Activated CD8-positive, alpha-beta memory T cell treated with anti-CD3 and anti-CD28 coated beads, Interleukin-2, amount 10 ng/mL, durations not matched to agents 7 days and 5 days (primary cell): ENCODE measurements at regions not wholly inside any gene's neighbourhood (a gene's known extent, or its start where the extent isn't known, plus 50 kb on each side); places are given as distances from the start of the nearest gene placed in this dataset.

Experiments used
- ATAC-seq: fragments of 150-1000 bp; cut with Tn5 transposase; one replicate; pipeline ENCODE4 v1.10.0; 2021; ENCODE audit warnings: moderate library complexity
- CTCF ChIA-PET: fragments of 350-600 bp; sonication (Branson Sonifier 250); formaldehyde crosslinking; loops from one replicate; lab custom pipeline; 2021; ENCODE audit warnings: antibody characterized with exemption; lab: Charles Lee
- DNase-seq: peaks from one replicate; pipeline ENCODE4 v3.0.0-alpha.2; 2020
- H3K27ac Mint-ChIP-seq: one replicate; pipeline ENCODE4 v1.8.0; 2021; ENCODE audit warnings: mild to moderate bottlenecking, mixed read lengths
- H3K27me3 Mint-ChIP-seq: one replicate; pipeline ENCODE4 v1.8.0; 2021; ENCODE audit warnings: mixed read lengths
- H3K36me3 Mint-ChIP-seq: one replicate; pipeline ENCODE4 v1.8.0; 2021; ENCODE audit warnings: mild to moderate bottlenecking, mixed read lengths
- H3K4me1 Mint-ChIP-seq: one replicate; pipeline ENCODE4 v1.8.0; 2021; ENCODE audit warnings: mixed read lengths
- H3K4me3 Mint-ChIP-seq: one replicate; pipeline ENCODE4 v1.8.0; 2021; ENCODE audit warnings: mild to moderate bottlenecking, moderate library complexity, mixed read lengths
- H3K9me3 Mint-ChIP-seq: one replicate; pipeline ENCODE4 v1.8.0; 2022; ENCODE audit warnings: low read depth, mixed read lengths

- H3K27me3 Mint-ChIP-seq = peaks cover 4% of the 10 kb centered on the region
- no peak for DNase-seq
- H3K4me3 Mint-ChIP-seq = no peak overlapping the region
- no peak overlapping the region for H3K27ac Mint-ChIP-seq
- H3K36me3 Mint-ChIP-seq = no peaks in the 10 kb centered on the region
- H3K4me1 Mint-ChIP-seq = peaks cover 5% of the 10 kb centered on the region
- CTCF ChIA-PET = no interaction called here
- no peak for ATAC-seq
- H3K9me3 Mint-ChIP-seq = peaks cover 2% of the 10 kb centered on the region
Measured at GRCh38 chr22:48116871-48117270, 1354.4 kb downstream of the TBC1D22A start.

- DNase-seq = no peak
- Mint-ChIP-seq H3K27ac (no peak overlapping the region), H3K4me3 (no peak overlapping the region), H3K36me3 (no peaks in the 10 kb centered on the region), H3K27me3 (peaks cover 10% of the 10 kb centered on the region), H3K9me3 (peaks cover 2% of the 10 kb centered on the region), H3K4me1 (peaks cover 5% of the 10 kb centered on the region)
- CTCF ChIA-PET = no interaction called here
- no peak for ATAC-seq
Measured at GRCh38 chr22:48112687-48113521, 1350.5 kb downstream of the TBC1D22A start.

- Mint-ChIP-seq H3K4me1 (no peaks in the 10 kb centered on the region), H3K36me3 (peaks cover 2% of the 10 kb centered on the region), H3K27ac (no peak overlapping the region), H3K27me3 (peaks cover 31% of the 10 kb centered on the region), H3K4me3 (no peak overlapping the region), H3K9me3 (no peaks in the 10 kb centered on the region)
- CTCF ChIA-PET = no interaction called here
- ATAC-seq = no peak
- DNase-seq = no peak
Measured at GRCh38 chr22:48106715-48107259, 1344.3 kb downstream of the TBC1D22A start.

GRCh38 chr22:48106215-48106614, 1343.8 kb downstream of the TBC1D22A start:
- no peaks in the 10 kb centered on the region for H3K9me3 Mint-ChIP-seq
- DNase-seq (peak; percentile 23), ATAC-seq (no peak)
- H3K36me3 Mint-ChIP-seq = peaks cover 2% of the 10 kb centered on the region
- H3K4me3 Mint-ChIP-seq = no peak overlapping the region
- no peak overlapping the region for H3K27ac Mint-ChIP-seq
- H3K4me1 Mint-ChIP-seq = no peaks in the 10 kb centered on the region
- H3K27me3 Mint-ChIP-seq = peaks cover 34% of the 10 kb centered on the region
- CTCF ChIA-PET = no interaction called here

DNA sequence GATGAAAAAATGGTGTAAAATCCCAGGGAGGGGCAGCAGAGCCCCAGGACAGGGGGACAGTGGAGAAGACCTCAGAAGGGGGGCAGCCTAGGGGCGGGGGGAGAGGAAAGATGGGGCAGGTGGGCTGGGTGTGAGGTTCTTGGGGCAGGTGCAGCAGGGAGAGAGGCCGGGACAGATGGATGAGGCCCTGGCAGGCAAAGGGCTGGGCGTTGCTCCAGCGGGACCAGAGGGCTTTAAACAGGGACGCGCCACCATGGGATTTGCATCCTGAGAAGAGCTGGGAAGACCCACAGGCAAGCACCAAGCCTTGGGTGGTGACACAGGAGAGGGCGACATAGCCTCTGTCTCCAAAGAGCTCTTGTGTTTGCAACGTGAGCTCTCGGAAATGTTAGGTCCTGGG, 1342.8 kb downstream of the TBC1D22A start:
- no peak overlapping the region for H3K27ac Mint-ChIP-seq
- H3K4me1 Mint-ChIP-seq = peaks cover 7% of the 10 kb centered on the region
- H3K4me3 Mint-ChIP-seq = no peak overlapping the region
- no peaks in the 10 kb centered on the region for H3K9me3 Mint-ChIP-seq
- ATAC-seq (no peak), DNase-seq (no peak)
- CTCF ChIA-PET = no interaction called here
- H3K36me3 Mint-ChIP-seq = peaks cover 4% of the 10 kb centered on the region
- H3K27me3 Mint-ChIP-seq = peaks cover 38% of the 10 kb centered on the region

DNA sequence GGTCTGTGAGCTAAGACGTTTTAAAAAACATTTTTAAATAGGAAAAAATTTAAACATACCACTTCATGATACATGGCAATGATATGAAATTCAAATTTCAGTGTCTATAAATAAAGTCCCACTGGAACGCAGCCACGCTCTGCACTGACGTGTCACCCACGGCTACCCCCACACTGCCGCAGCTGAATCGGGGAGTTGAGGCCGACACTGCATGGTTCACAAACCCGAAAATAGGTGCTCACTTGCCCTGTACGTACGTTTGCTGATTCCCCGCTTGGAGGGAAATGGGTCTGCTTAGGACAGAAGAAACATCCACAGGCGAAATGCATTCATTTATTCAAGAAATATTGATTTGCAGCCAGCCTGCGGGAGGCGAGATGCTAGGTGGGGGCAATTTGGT, 1342.3 kb downstream of the TBC1D22A start:
- ATAC-seq = no peak
- Mint-ChIP-seq H3K27ac (no peak overlapping the region), H3K4me1 (peaks cover 7% of the 10 kb centered on the region), H3K36me3 (peaks cover 4% of the 10 kb centered on the region), H3K27me3 (peaks cover 33% of the 10 kb centered on the region), H3K4me3 (no peak overlapping the region), H3K9me3 (no peaks in the 10 kb centered on the region)
- CTCF ChIA-PET = no interaction called here
- DNase-seq = no peak

- peak; percentile 31 for DNase-seq
- Mint-ChIP-seq H3K36me3 (peaks cover 4% of the 10 kb centered on the region), H3K9me3 (no peaks in the 10 kb centered on the region), H3K4me1 (peaks cover 10% of the 10 kb centered on the region), H3K27me3 (peaks cover 32% of the 10 kb centered on the region), H3K27ac (no peak overlapping the region), H3K4me3 (no peak overlapping the region)
- no peak for ATAC-seq
- CTCF ChIA-PET = no interaction called here
Measured at GRCh38 chr22:48104102-48104738, 1341.8 kb downstream of the TBC1D22A start.

DNA sequence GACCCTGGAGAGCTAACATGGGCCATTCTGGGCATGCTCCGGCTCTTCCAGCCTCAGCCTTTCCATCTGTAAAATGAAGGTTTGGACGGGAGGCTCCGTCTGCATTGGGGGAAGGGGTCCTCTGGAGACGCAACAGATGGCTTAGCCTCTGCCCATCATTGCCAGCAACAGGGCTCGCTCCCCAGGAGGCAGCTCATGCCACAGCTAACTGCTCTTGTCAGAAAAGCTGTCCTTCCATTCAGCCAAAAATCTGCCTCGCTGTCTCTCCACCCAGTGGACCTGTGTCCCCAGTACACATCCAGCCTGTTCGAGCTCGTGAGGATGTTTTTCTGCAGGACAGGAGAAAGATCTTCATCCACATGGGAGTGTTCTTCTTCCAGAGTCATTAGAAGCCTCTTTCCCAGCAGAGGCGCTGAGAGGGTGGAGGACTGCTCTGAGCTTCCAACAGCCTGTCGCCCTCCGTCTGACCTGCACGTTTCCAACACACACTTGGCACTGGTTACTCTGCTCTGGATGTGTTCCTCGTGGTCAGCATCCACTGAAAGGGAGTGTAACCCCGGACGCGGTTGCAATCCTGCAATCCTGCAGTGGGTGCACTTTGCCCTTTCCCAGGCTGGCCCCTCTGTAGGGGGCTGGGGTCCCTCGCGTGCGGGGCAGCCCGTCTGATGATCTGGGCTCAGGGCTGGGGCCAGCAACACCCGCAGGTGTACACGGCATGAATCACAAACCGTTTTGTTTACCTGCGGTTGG, 1340.9 kb downstream of the TBC1D22A start:
- peaks cover 19% of the 10 kb centered on the region for H3K4me1 Mint-ChIP-seq
- H3K27me3 Mint-ChIP-seq = peaks cover 29% of the 10 kb centered on the region
- no peaks in the 10 kb centered on the region for H3K9me3 Mint-ChIP-seq
- no peak overlapping the region for H3K4me3 Mint-ChIP-seq
- CTCF ChIA-PET = no interaction called here
- no peak overlapping the region for H3K27ac Mint-ChIP-seq
- ATAC-seq = no peak
- peak; percentile 28 for DNase-seq
- H3K36me3 Mint-ChIP-seq = peaks cover 5% of the 10 kb centered on the region

DNA sequence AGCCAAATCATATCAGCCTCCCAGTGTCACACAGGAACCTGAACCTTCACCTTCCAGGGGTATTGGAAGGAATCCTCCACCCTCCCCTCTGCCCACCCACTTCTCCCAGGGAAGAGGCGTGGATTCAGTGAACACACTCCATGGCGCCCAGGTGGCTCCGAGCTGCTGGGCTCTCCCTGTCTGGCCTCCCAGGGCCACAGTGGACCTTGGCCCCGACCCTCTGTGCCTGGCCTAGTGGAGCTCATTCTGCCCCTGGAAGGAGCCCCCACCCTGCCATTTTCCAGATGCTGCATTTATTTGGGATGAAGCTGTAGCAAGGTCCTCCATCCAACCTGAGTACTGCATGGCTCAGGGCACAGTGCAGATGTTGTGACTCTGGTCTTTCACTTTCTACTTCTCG, 1340.1 kb downstream of the TBC1D22A start:
- CTCF ChIA-PET = no interaction called here
- Mint-ChIP-seq H3K36me3 (peaks cover 10% of the 10 kb centered on the region), H3K9me3 (no peaks in the 10 kb centered on the region), H3K27me3 (peaks cover 28% of the 10 kb centered on the region), H3K27ac (no peak overlapping the region), H3K4me3 (no peak overlapping the region), H3K4me1 (peaks cover 26% of the 10 kb centered on the region)
- ATAC-seq (no peak), DNase-seq (peak; percentile 21)

- peaks cover 25% of the 10 kb centered on the region for H3K27me3 Mint-ChIP-seq
- H3K4me1 Mint-ChIP-seq = peaks cover 32% of the 10 kb centered on the region
- peaks cover 10% of the 10 kb centered on the region for H3K36me3 Mint-ChIP-seq
- DNase-seq (peak; percentile 18), ATAC-seq (no peak)
- CTCF ChIA-PET = no interaction called here
- H3K27ac Mint-ChIP-seq = no peak overlapping the region
- no peaks in the 10 kb centered on the region for H3K9me3 Mint-ChIP-seq
- H3K4me3 Mint-ChIP-seq = no peak overlapping the region
Measured at GRCh38 chr22:48101704-48102103, 1339.3 kb downstream of the TBC1D22A start.

- H3K27ac Mint-ChIP-seq = peak overlapping the region; percentile 44
- peaks cover 10% of the 10 kb centered on the region for H3K36me3 Mint-ChIP-seq
- ATAC-seq (no peak), DNase-seq (peak; percentile 34)
- CTCF ChIA-PET = no interaction called here
- H3K27me3 Mint-ChIP-seq = peaks cover 21% of the 10 kb centered on the region
- no peak overlapping the region for H3K4me3 Mint-ChIP-seq
- H3K4me1 Mint-ChIP-seq = peaks cover 32% of the 10 kb centered on the region
- H3K9me3 Mint-ChIP-seq = no peaks in the 10 kb centered on the region
Measured at GRCh38 chr22:48100685-48101417, 1338.4 kb downstream of the TBC1D22A start.

GRCh38 chr22:48099671-48100070, 1337.2 kb downstream of the TBC1D22A start:
- H3K4me1 Mint-ChIP-seq = peaks cover 32% of the 10 kb centered on the region
- H3K4me3 Mint-ChIP-seq = no peak overlapping the region
- DNase-seq = peak; percentile 8
- no peak for ATAC-seq
- H3K9me3 Mint-ChIP-seq = no peaks in the 10 kb centered on the region
- H3K27me3 Mint-ChIP-seq = peaks cover 22% of the 10 kb centered on the region
- CTCF ChIA-PET = no interaction called here
- peaks cover 10% of the 10 kb centered on the region for H3K36me3 Mint-ChIP-seq
- peak overlapping the region; percentile 36 for H3K27ac Mint-ChIP-seq

- Mint-ChIP-seq H3K27me3 (peaks cover 24% of the 10 kb centered on the region), H3K4me1 (peaks cover 32% of the 10 kb centered on the region), H3K36me3 (peaks cover 10% of the 10 kb centered on the region), H3K9me3 (no peaks in the 10 kb centered on the region), H3K4me3 (no peak overlapping the region), H3K27ac (peak overlapping the region; percentile 88)
- DNase-seq (peak; percentile 38), ATAC-seq (no peak)
- CTCF ChIA-PET = no interaction called here
Measured at GRCh38 chr22:48099251-48099650, 1336.8 kb downstream of the TBC1D22A start.
